IMR-90 (cell line): ENCODE measurements at regions not wholly inside any gene's neighbourhood (a gene's known extent, or its start where the extent isn't known, plus 50 kb on each side); places are given as distances from the start of the nearest gene placed in this dataset.

Experiments used
- ATAC-seq: fragments of 200-7000 bp; cut with Tn5 transposase; 2 replicates; pipeline ENCODE4 v1.9.1; 2020; ENCODE audit warnings: low read depth, mild to moderate bottlenecking, moderate library complexity
- BruUV-seq: library from RNA; stranded (reverse); fragments of 400-500 nt; replicated peaks from 2 replicates; lab custom pipeline; 2021; lab: Mats Ljungman, UMichigan
- CTCF ChIA-PET: fragments of 300-600 bp; formaldehyde crosslinking; extraction: SDS; loops from one replicate; lab custom pipeline; 2021; ENCODE audit warnings: antibody characterized with exemption; lab: Yijun Ruan, JAX
- POLR2A ChIA-PET: fragments of 300-600 bp; sonication (Branson Sonifier 250); formaldehyde crosslinking; loops from one replicate; lab custom pipeline; 2022; ENCODE audit warnings: antibody characterized with exemption; ENCODE audit not compliant: unreplicated experiment; lab: Charles Lee
- DNase-seq: peaks from one replicate; pipeline ENCODE4 v3.0.0; 2013
- H2AFZ ChIP-seq: replicated peaks from 2 replicates; pipeline ENCODE3; 2013; ENCODE audit warnings: low read length, mild to moderate bottlenecking; ENCODE audit not compliant: poor library complexity
- H2AK5ac ChIP-seq: 2 replicates; pipeline ENCODE4 v1.6.1; 2013; ENCODE audit warnings: low read depth, low read length, inconsistent platforms
- H2AK9ac ChIP-seq: replicated peaks from 2 replicates; pipeline ENCODE3; 2013; ENCODE audit warnings: mild to moderate bottlenecking, low read depth, low read length, moderate library complexity; ENCODE audit not compliant: poor library complexity
- H2BK120ac ChIP-seq: 2 replicates; pipeline ENCODE4 v1.6.1; 2013; ENCODE audit warnings: low read depth, low read length, inconsistent platforms
- H2BK15ac ChIP-seq: 3 replicates; pipeline ENCODE4 v1.6.1; 2013; ENCODE audit warnings: low read depth, low read length, inconsistent platforms
- H2BK20ac ChIP-seq: 2 replicates; pipeline ENCODE4 v1.6.1; 2013; ENCODE audit warnings: low read depth, mild to moderate bottlenecking, inconsistent platforms, low read length, moderate library complexity
- H2BK5ac ChIP-seq: 2 replicates; pipeline ENCODE4 v1.6.1; 2013; ENCODE audit warnings: mild to moderate bottlenecking, low read depth, low read length, inconsistent platforms; ENCODE audit not compliant: poor library complexity, severe bottlenecking
- H3K14ac ChIP-seq: replicated peaks from 2 replicates; pipeline ENCODE4 v1.6.1; 2013; ENCODE audit warnings: low read depth, low read length, inconsistent platforms
- H3K18ac ChIP-seq: 2 replicates; pipeline ENCODE4 v1.6.1; 2013; ENCODE audit warnings: low read depth, low read length, control low read depth
- H3K23ac ChIP-seq: 2 replicates; pipeline ENCODE4 v1.6.1; 2013; ENCODE audit warnings: low read depth, low read length, inconsistent platforms
- H3K27ac ChIP-seq: 2 replicates; pipeline ENCODE4 v1.5.1; 2013; ENCODE audit warnings: mild to moderate bottlenecking, control low read depth, low read length; ENCODE audit not compliant: insufficient read depth
- H3K27me3 ChIP-seq: 2 replicates; pipeline ENCODE4 v1.6.1; 2013; ENCODE audit warnings: low read length; ENCODE audit not compliant: control insufficient read depth, insufficient read depth
- H3K36me3 ChIP-seq: 2 replicates; pipeline ENCODE4 v1.6.1; 2013; ENCODE audit warnings: low read length, mixed read lengths; ENCODE audit not compliant: control insufficient read depth, insufficient read depth
- H3K4ac ChIP-seq: 2 replicates; pipeline ENCODE4 v1.6.1; 2013; ENCODE audit warnings: low read depth, low read length, inconsistent platforms
- H3K4me1 ChIP-seq: 2 replicates; pipeline ENCODE4 v1.6.1; 2013; ENCODE audit warnings: low read length, mixed read lengths; ENCODE audit not compliant: control insufficient read depth, insufficient read depth
- H3K4me2 ChIP-seq: 2 replicates; pipeline ENCODE4 v1.6.1; 2013; ENCODE audit warnings: low read depth, mild to moderate bottlenecking, control low read depth, low read length, moderate library complexity
- H3K4me3 ChIP-seq: 2 replicates; pipeline ENCODE4 v1.5.1; 2013; ENCODE audit warnings: low read depth, mild to moderate bottlenecking, control low read depth, low read length, moderate library complexity; ENCODE audit not compliant: insufficient read depth
- H3K56ac ChIP-seq: 2 replicates; pipeline ENCODE4 v1.6.1; 2013; ENCODE audit warnings: low read length, inconsistent platforms; ENCODE audit not compliant: insufficient read depth; ENCODE audit errors: extremely low read depth
- H3K79me1 ChIP-seq, 2 experiments: 2 replicates each; pipeline ENCODE4 v1.6.1; 2013; ENCODE audit warnings: low read length in 2 of 2, inconsistent platforms in 1 of 2, low read depth in 1 of 2
- H3K9ac ChIP-seq: 2 replicates; pipeline ENCODE4 v1.6.1; 2013; ENCODE audit warnings: low read depth, low read length, control low read depth
- H3K9me1 ChIP-seq: 2 replicates; pipeline ENCODE4 v1.6.1; 2013; ENCODE audit warnings: low read length, inconsistent platforms; ENCODE audit not compliant: insufficient read depth
- H3K9me3 ChIP-seq: 2 replicates; pipeline ENCODE4 v1.6.1; 2013; ENCODE audit warnings: low read length; ENCODE audit not compliant: control insufficient read depth, insufficient read depth
- H4K20me1 ChIP-seq: 2 replicates; pipeline ENCODE4 v1.6.1; 2013; ENCODE audit warnings: low read length, inconsistent platforms; ENCODE audit not compliant: insufficient read depth
- H4K5ac ChIP-seq: 2 replicates; pipeline ENCODE4 v1.6.1; 2013; ENCODE audit warnings: mild to moderate bottlenecking, low read depth, low read length, control low read depth
- H4K8ac ChIP-seq, 2 experiments: 2 replicates each; pipeline ENCODE4 v1.6.1; 2013; ENCODE audit warnings: low read depth in 2 of 2, low read length in 2 of 2, control low read depth in 1 of 2, inconsistent platforms in 1 of 2
- H4K91ac ChIP-seq: 2 replicates; pipeline ENCODE4 v1.6.1; 2013; ENCODE audit warnings: low read depth, low read length, inconsistent platforms; ENCODE audit not compliant: insufficient read depth
- BHLHE40 ChIP-seq: fragments of 150-350 bp; IDR thresholded peaks from 2 replicates; pipeline ENCODE4 v1.6.1; 2016; ENCODE audit warnings: mild to moderate bottlenecking, low read depth, low read length
- CEBPB ChIP-seq: IDR thresholded peaks from 2 replicates; pipeline ENCODE4 v1.6.1; 2012; ENCODE audit warnings: low read depth, low read length, improper control_type of control experiment
- CHD1 ChIP-seq: IDR thresholded peaks from 2 replicates; pipeline ENCODE4 v1.6.1; 2012; ENCODE audit warnings: low read depth, low read length, improper control_type of control experiment
- FOS ChIP-seq: fragments of 150-350 bp; IDR thresholded peaks from 2 replicates; pipeline ENCODE4 v1.6.1; 2016; ENCODE audit warnings: low read depth, low read length
- MAFK ChIP-seq: IDR thresholded peaks from 2 replicates; pipeline ENCODE4 v1.6.1; 2012; ENCODE audit warnings: low read depth, low read length, improper control_type of control experiment
- MAZ ChIP-seq: IDR thresholded peaks from 2 replicates; pipeline ENCODE4 v1.6.1; 2012; ENCODE audit warnings: low read depth, mild to moderate bottlenecking, low read length, improper control_type of control experiment, moderate library complexity, borderline replicate concordance
- MXI1 ChIP-seq: IDR thresholded peaks from 2 replicates; pipeline ENCODE4 v1.6.1; 2012; ENCODE audit warnings: low read depth, mild to moderate bottlenecking, low read length, moderate library complexity, borderline replicate concordance
- NFE2L2 ChIP-seq: fragments of 150-350 bp; IDR thresholded peaks from 2 replicates; pipeline ENCODE4 v1.6.1; 2016; ENCODE audit warnings: low read depth, mild to moderate bottlenecking, low read length
- POLR2A ChIP-seq: IDR thresholded peaks from 2 replicates; pipeline ENCODE4 v1.6.1; 2012; ENCODE audit warnings: mild to moderate bottlenecking, low read depth, low read length
- RAD21 ChIP-seq: IDR thresholded peaks from 2 replicates; pipeline ENCODE4 v1.6.1; 2012; ENCODE audit warnings: low read length, improper control_type of control experiment
- RCOR1 ChIP-seq: IDR thresholded peaks from 2 replicates; pipeline ENCODE4 v1.6.1; 2012; ENCODE audit warnings: mild to moderate bottlenecking, low read length, improper control_type of control experiment; ENCODE audit not compliant: insufficient replicate concordance
- RFX5 ChIP-seq: IDR thresholded peaks from 2 replicates; pipeline ENCODE4 v1.8.0; 2012; ENCODE audit warnings: low read depth, mild to moderate bottlenecking, low read length, moderate library complexity
- SMC3 ChIP-seq: fragments of 150-350 bp; IDR thresholded peaks from 2 replicates; pipeline ENCODE4 v1.6.1; 2016; ENCODE audit warnings: low read depth, mild to moderate bottlenecking, antibody characterized with exemption, low read length, moderate library complexity
- WGBS, 2 experiments: methylation state at CpG; one replicate each; pipeline versions ENCODE4 v1.1.5 to v1.1.7; 2013; ENCODE audit warnings: missing lambda C conversion rate in 2 of 2; ENCODE audit not compliant: insufficient read length in 1 of 2; ENCODE audit errors: extremely low coverage in 2 of 2; 5-methylcytosine and 5-hydroxymethylcytosine counted together
- dilution Hi-C: fragments of 300-500 bp; cut with HindIII; formaldehyde crosslinking; loops from one replicate; pipeline ENCODE4 v1.14.3; 2018; ENCODE audit warnings: low sequenced_read_pairs; ENCODE audit not compliant: unreplicated experiment
- in situ Hi-C: fragments of 300-500 bp; cut with MboI; formaldehyde crosslinking; loops from 3 replicates; pipeline ENCODE4 v1.14.3; 2019; ENCODE audit warnings: low sequenced_read_pairs, inconsistent platforms, mixed read lengths
- intact Hi-C: fragments of 100-400 bp; cut with micrococcal nuclease; formaldehyde crosslinking; loops from 2 replicates; pipeline ENCODE4 v1.10.0; 2022
- TF ChIP-seq, protein P1 (sequence below): conservative IDR thresholded peaks from 2 replicates; pipeline ENCODE4 v1.5.1; 2012; ENCODE audit warnings: mild to moderate bottlenecking, low read depth, low read length, improper control_type of control experiment
- TF ChIP-seq, protein P2 (sequence below): fragments of 150-350 bp; IDR thresholded peaks from 2 replicates; pipeline ENCODE4 v1.6.1; 2016; ENCODE audit warnings: low read depth, mild to moderate bottlenecking, low read length, moderate library complexity, borderline replicate concordance
- TF ChIP-seq, protein P3 (sequence below): fragments of 150-350 bp; IDR thresholded peaks from 2 replicates; pipeline ENCODE4 v1.6.1; 2017; ENCODE audit warnings: mild to moderate bottlenecking, antibody characterized with exemption, low read length, low read depth

DNA sequence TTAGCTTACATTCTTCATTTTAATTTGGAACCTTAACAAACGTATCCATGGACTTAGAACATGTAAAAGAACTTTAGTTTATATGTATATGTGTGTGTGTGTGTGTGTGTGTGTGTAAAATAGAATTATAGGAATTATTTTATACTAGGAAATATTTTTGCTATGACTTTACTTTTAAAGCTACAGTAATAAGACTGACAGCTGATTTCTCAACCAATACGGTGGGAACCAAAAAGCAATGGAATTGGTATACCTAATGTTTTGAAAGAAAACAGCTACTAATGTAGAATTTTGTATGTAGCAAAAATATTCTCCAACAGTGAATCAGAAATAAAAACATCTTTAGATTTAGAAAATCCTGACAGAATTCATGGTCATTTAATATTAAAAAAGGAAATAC lies 146.5 kb upstream of the ARL4C start:
- Histone ChIP-seq H2AFZ (no peak overlapping the region), H3K56ac (no peak overlapping the region), H2BK15ac (no peak overlapping the region), H3K4me1 (no peaks in the 10 kb centered on the region), H3K4me2 (no peak overlapping the region), H3K36me3 (no peaks in the 10 kb centered on the region), H3K23ac (no peak overlapping the region), H3K14ac (no peak overlapping the region), H3K9ac (no peak overlapping the region), H3K18ac (no peak overlapping the region), H3K4me3 (no peak overlapping the region), H4K20me1 (no peaks in the 10 kb centered on the region), H2BK120ac (no peak overlapping the region), H3K79me1 (no peaks in the 10 kb centered on the region), H2BK5ac (no peak overlapping the region), H2AK5ac (no peak overlapping the region), H4K8ac (no peak overlapping the region), H3K9me1 (no peaks in the 10 kb centered on the region), H4K5ac (no peak overlapping the region), H4K91ac (no peak overlapping the region), H3K27me3 (no peaks in the 10 kb centered on the region), H3K9me3 (peaks cover 15% of the 10 kb centered on the region), H2AK9ac (no peak overlapping the region), H3K27ac (no peak overlapping the region), H2BK20ac (no peak overlapping the region), H3K4ac (no peak overlapping the region)
- dilution Hi-C loops (no loop called here), intact Hi-C loops (no loop called here), in situ Hi-C loops (no loop called here)
- ChIA-PET CTCF (interaction anchor here (0.6 kb wide), 1 partner anchor 11 kb away, joined by 7 read pairs; no protein-coding TSS in a partner anchor), POLR2A (no interaction called here)
- ATAC-seq (no peak), DNase-seq (peak; percentile 22)
- TF ChIP-seq BHLHE40 (no peak), RAD21 (no peak), CEBPB (no peak), SMC3 (no peak), MAFK (no peak), POLR2A (no peak), RFX5 (no peak), FOS (no peak), RCOR1 (no peak), MXI1 (no peak), CHD1 (no peak), NFE2L2 (no peak), MAZ (no peak)
- TF ChIP-seq, protein P1, sequence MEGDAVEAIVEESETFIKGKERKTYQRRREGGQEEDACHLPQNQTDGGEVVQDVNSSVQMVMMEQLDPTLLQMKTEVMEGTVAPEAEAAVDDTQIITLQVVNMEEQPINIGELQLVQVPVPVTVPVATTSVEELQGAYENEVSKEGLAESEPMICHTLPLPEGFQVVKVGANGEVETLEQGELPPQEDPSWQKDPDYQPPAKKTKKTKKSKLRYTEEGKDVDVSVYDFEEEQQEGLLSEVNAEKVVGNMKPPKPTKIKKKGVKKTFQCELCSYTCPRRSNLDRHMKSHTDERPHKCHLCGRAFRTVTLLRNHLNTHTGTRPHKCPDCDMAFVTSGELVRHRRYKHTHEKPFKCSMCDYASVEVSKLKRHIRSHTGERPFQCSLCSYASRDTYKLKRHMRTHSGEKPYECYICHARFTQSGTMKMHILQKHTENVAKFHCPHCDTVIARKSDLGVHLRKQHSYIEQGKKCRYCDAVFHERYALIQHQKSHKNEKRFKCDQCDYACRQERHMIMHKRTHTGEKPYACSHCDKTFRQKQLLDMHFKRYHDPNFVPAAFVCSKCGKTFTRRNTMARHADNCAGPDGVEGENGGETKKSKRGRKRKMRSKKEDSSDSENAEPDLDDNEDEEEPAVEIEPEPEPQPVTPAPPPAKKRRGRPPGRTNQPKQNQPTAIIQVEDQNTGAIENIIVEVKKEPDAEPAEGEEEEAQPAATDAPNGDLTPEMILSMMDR: no peak
- TF ChIP-seq, protein P2, sequence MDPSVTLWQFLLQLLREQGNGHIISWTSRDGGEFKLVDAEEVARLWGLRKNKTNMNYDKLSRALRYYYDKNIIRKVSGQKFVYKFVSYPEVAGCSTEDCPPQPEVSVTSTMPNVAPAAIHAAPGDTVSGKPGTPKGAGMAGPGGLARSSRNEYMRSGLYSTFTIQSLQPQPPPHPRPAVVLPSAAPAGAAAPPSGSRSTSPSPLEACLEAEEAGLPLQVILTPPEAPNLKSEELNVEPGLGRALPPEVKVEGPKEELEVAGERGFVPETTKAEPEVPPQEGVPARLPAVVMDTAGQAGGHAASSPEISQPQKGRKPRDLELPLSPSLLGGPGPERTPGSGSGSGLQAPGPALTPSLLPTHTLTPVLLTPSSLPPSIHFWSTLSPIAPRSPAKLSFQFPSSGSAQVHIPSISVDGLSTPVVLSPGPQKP: no peak
- TF ChIP-seq, protein P3, sequence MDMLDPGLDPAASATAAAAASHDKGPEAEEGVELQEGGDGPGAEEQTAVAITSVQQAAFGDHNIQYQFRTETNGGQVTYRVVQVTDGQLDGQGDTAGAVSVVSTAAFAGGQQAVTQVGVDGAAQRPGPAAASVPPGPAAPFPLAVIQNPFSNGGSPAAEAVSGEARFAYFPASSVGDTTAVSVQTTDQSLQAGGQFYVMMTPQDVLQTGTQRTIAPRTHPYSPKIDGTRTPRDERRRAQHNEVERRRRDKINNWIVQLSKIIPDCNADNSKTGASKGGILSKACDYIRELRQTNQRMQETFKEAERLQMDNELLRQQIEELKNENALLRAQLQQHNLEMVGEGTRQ: no peak
- WGBS, 2 experiments: no CpG with 5 or more reads among the region's 2 CpGs
- no TSS peak for BruUV-seq
